GM18520 (cell line): ENCODE measurements at regions not wholly inside any gene's neighbourhood (a gene's known extent, or its start where the extent isn't known, plus 50 kb on each side); places are given as distances from the start of the nearest gene placed in this dataset.

Source experiments
- ATAC-seq: cut with Tn5 transposase; IDR thresholded peaks from one replicate; pipeline ENCODE4 v1.9.1; 2021; ENCODE audit not compliant: unreplicated experiment

DNA sequence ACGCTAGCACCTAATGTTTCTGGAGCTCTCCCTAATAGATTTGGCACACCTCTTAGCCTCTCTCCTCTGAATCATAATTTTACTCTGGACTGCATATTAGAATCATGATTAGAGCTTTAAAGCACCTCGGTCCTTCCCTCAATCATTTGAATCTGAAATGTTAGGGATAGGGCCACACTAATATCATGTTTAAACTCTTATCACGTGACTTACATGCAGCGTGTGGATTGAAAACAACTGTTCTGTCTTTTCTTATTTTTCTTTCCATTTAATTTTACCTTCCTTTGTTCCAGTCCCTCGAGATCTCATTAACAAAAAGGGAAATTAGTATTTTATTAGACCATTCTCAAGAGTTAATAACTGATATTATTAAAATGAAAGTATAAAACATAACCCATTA is 762.5 kb upstream of the FLRT2 start:
- ATAC-seq = no peak

DNA sequence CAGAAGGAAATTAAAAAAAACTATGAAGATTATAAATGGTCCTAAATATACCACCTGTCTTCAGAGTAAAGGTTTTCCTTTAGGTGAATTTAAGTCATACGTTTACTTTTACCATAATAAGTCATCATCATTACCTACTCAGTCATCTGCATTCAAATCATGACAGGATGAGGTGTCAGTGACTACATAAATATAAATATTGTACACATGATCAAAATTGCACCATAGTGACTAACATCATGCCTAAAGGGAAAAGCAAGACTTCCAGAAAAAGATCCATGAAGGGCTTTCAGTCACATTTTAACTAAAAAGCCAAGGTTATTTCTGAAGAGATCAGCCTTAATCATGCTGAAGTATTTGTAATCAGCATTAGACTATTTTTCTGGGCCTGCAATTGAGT is 759.9 kb upstream of the FLRT2 start:
- no peak for ATAC-seq

GRCh38 chr14:84777356-84777755 is 752.6 kb upstream of the FLRT2 start:
- ATAC-seq = no peak

- ATAC-seq = no peak
Measured at GRCh38 chr14:84782902-84783301, 747.0 kb upstream of the FLRT2 start.

- no peak for ATAC-seq
Measured at GRCh38 chr14:84783511-84783910, 746.4 kb upstream of the FLRT2 start.

DNA sequence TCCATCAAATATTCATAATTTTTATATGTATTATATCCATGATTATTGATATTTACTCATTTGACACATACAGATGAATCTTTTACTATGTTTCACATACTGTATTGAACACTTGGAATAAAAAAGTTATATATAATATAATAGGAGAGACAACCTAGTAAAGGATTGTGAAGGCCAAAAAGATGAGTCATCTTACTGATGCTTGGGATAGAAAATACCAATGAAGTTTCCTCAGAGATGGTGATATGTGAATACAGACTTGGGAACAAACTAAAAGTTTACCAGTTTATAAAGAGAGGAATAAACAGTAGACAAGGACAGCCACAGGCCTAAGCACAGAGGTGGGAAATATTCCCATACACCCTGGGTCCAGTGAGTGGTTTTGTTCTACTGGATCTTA is 743.9 kb upstream of the FLRT2 start:
- no peak for ATAC-seq

GRCh38 chr14:84789012-84789411 is 740.9 kb upstream of the FLRT2 start:
- no peak for ATAC-seq

DNA sequence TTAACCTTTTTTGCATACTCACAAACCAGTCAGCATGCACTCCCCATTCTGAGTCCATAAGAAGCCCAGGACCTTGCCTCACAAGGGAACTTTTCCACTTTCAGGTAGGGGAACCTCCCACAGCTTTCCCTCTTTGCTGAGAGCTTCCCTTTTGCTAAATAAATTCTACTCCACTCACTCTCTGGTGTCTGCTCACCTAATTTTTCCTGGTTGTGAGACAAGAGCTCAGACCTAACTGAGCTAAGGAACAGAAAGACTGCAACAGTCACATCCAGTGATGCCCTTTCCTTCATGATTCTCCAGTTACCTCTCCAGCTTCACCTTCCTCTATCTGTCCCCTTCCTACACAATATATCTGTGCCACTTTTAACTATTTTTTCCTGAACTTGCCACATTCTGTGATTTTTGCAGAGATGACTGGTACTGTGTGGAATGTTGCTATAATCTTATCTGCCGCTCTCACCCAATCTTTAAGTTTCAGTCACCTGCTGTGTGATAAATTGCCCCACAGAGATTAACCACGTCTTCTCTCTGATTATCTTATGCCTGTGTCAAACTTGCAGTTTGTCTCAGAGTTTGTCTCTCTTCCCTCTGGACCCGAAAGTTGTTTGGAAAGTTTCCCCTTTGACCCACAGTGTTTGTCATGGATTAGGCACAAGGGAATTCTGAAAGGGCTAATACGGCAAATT is 737.1 kb upstream of the FLRT2 start:
- no peak for ATAC-seq

- ATAC-seq = no peak
Measured at GRCh38 chr14:84797326-84797725, 732.6 kb upstream of the FLRT2 start.

DNA sequence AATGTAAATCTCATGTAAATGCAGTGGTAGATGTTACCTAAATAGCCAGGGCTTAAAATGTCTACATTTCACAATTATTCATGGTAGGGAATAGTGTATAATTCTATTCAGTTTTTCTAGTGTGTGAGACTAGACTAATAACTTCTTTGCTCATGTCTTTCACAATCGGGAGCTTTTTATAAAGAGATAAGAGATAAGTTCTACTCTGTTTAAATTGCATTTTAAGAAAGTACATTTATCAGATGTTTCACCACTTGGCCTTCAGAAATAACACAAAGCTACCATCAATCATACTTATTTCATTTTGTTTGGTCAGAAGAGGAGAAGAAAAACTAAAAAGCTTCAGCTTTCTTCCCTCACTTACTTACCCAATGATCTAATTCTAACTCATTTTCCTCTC is 725.5 kb upstream of the FLRT2 start:
- ATAC-seq = no peak

DNA sequence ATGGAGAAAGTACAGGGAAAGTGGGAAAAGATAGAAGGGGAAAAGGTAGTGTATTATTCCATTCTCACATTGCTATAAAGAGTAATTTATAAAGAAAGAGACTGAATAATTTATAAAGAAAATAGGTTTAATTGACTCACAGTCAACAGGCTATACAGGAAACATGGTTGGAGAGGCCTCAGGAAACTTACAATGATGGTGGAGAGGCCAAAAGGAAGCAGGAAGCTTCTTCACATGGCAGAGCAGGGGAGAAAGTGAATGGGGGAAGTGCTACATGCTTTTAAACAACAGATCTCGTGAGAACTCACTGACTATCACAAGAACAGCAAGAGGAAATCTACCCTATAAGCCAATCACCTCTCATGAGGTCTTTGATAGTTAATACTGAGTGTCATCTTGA is 725.0 kb upstream of the FLRT2 start:
- no peak for ATAC-seq

GRCh38 chr14:84806181-84806580 is 723.8 kb upstream of the FLRT2 start:
- ATAC-seq = no peak

DNA sequence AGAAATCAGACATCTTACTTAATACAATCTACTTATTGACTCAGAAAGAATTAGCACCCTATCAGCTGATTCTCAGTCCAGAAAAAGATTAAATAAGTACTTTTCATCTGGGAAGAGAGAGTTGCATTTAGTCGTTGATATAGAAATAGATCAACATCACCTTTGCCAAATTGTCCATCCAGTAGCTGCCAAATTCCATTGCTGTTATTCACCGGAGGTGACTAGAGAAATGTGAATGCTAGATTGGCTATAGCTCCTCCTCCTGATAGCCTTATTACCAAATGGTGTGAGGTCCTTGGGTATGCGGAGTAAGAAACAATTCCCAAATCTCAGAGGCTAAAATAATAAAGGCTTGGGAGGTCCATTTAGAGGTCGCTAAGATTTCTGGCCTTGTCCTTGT is 723.3 kb upstream of the FLRT2 start:
- ATAC-seq = no peak

GRCh38 chr14:84807673-84808072 is 722.3 kb upstream of the FLRT2 start:
- no peak for ATAC-seq

- no peak for ATAC-seq
Measured at GRCh38 chr14:84809158-84809557, 720.8 kb upstream of the FLRT2 start.

DNA sequence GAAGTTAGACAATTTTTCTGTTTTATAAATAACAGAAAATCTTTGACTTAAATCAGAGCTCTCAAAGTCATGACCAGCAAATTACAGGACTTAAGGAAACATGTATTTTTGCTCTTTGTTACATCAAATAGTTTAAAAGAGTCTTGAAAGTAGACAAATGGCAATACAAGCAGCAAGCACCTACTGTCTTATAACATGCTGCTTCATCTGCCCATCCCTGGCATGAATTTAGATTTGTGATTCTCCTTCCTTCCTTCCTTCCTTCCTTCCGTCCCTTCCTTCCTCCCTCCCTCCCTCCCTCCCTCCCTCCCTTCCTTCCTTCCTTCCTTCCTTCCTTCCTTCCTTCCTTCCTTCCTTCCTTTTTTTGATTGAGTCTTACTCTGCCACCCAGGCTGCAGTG is 715.6 kb upstream of the FLRT2 start:
- ATAC-seq = no peak

GRCh38 chr14:84819528-84819927 is 710.4 kb upstream of the FLRT2 start:
- no peak for ATAC-seq

DNA sequence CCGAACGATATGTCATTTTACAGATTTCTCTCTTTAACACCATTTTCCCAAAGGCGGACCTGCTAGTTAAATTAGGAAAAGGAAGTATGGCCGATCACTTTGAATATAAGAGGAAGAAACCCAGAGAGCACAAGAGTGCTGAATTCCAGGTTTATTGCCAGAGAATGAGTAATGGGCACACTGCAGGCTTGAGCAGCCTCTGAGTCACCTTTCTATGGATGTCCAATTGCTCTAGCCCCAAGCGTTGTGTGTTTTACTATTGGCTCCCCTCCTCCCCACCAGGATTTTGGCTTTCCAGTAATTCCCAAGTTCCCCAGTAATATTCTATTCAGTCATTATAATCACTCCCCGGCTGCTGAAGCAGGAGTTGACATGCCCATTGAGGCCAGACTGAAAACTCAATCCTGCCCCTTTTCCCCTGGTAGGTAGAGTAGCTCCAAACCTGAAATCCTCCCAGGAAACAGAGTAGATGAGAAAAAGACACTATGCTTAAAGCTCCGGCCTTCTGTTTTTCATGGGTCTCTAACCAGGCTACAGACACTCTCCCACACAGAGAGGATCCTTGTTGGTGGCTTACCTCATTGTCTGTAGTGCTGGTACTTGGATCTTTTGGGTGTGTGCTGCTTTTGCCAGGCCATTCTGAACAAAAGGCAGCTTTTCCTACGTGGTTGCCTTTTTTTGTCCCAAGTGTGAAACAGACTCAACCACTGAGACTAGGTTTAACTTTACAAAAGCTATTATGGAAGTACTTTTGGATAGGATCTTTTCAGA is 704.3 kb upstream of the FLRT2 start:
- no peak for ATAC-seq

- ATAC-seq = no peak
Measured at GRCh38 chr14:84826294-84826693, 703.6 kb upstream of the FLRT2 start.

- ATAC-seq = no peak
Measured at GRCh38 chr14:84850595-84850994, 679.3 kb upstream of the FLRT2 start.

- no peak for ATAC-seq
Measured at GRCh38 chr14:84856751-84857534, 673.0 kb upstream of the FLRT2 start.

GRCh38 chr14:84857571-84857970 is 672.4 kb upstream of the FLRT2 start:
- no peak for ATAC-seq
